Neural crest cell (in vitro differentiated cells): ENCODE measurements at regions not wholly inside any gene's neighbourhood (a gene's known extent, or its start where the extent isn't known, plus 50 kb on each side); places are given as distances from the start of the nearest gene placed in this dataset.

Experiments used
- DNase-seq: peaks from one replicate; pipeline ENCODE4 v3.0.0; 2021; ENCODE audit warnings: low read depth, mixed read lengths, low spot score
- H3K27ac Mint-ChIP-seq: one replicate; pipeline ENCODE4 v1.8.0; 2021; ENCODE audit warnings: mild to moderate bottlenecking, mixed read lengths; ENCODE audit not compliant: unreplicated experiment
- H3K27me3 Mint-ChIP-seq: 2 replicates; pipeline ENCODE4 v1.8.0; 2021; ENCODE audit warnings: low read depth, mild to moderate bottlenecking, mixed read lengths
- H3K36me3 Mint-ChIP-seq: 2 replicates; pipeline ENCODE4 v1.8.0; 2021; ENCODE audit warnings: low read depth, mild to moderate bottlenecking, mixed read lengths
- H3K4me1 Mint-ChIP-seq: 2 replicates; pipeline ENCODE4 v1.8.0; 2021; ENCODE audit warnings: mixed read lengths
- H3K4me3 Mint-ChIP-seq: one replicate; pipeline ENCODE4 v1.8.0; 2021; ENCODE audit warnings: mild to moderate bottlenecking, mixed read lengths
- H3K9me3 Mint-ChIP-seq: 2 replicates; pipeline ENCODE4 v1.8.0; 2021; ENCODE audit warnings: mixed read lengths
- TF ChIP-seq, protein P1 (sequence below): fragments of 200-600 bp; sonication (generic); conservative IDR thresholded peaks from 2 replicates; pipeline ENCODE4 v1.5.0; 2021; ENCODE audit warnings: antibody characterized with exemption, mild to moderate bottlenecking

DNA sequence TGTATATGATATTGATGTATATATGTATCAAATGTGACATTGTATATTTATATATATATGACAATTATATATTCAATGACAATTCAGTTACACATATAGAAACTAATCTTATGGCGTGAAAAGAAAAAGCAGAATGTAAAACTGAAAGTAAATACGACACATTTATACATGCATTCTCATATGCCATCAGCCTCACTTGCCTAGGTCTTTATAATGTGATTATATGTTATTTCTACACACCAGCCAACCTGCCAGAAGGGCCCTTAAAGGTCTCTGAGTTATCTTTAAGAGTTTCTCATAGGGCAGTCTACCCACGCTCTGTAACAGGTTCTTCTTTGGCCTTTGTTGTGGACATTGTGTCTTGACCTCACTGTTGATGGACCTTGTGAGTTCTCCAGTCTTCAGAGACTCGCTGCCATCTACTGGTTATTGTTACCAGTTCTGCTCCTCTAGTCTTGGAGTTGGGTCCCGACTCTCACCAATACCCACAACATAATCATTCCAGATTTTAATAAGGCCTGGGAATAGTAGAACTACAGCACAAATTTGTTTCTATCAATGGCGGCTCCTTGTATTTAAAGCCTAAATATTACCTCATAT, 371.5 kb upstream of the GOLIM4 start:
- no peak for DNase-seq
- TF ChIP-seq, protein P1, sequence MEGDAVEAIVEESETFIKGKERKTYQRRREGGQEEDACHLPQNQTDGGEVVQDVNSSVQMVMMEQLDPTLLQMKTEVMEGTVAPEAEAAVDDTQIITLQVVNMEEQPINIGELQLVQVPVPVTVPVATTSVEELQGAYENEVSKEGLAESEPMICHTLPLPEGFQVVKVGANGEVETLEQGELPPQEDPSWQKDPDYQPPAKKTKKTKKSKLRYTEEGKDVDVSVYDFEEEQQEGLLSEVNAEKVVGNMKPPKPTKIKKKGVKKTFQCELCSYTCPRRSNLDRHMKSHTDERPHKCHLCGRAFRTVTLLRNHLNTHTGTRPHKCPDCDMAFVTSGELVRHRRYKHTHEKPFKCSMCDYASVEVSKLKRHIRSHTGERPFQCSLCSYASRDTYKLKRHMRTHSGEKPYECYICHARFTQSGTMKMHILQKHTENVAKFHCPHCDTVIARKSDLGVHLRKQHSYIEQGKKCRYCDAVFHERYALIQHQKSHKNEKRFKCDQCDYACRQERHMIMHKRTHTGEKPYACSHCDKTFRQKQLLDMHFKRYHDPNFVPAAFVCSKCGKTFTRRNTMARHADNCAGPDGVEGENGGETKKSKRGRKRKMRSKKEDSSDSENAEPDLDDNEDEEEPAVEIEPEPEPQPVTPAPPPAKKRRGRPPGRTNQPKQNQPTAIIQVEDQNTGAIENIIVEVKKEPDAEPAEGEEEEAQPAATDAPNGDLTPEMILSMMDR, result peak; percentile 61
- H3K27ac Mint-ChIP-seq, result no peak overlapping the region
- H3K9me3 Mint-ChIP-seq, result peaks cover 9% of the 10 kb centered on the region
- no peak overlapping the region for H3K4me3 Mint-ChIP-seq
- no peaks in the 10 kb centered on the region for H3K27me3 Mint-ChIP-seq
- peaks cover 13% of the 10 kb centered on the region for H3K4me1 Mint-ChIP-seq
- peaks cover 15% of the 10 kb centered on the region for H3K36me3 Mint-ChIP-seq

DNA sequence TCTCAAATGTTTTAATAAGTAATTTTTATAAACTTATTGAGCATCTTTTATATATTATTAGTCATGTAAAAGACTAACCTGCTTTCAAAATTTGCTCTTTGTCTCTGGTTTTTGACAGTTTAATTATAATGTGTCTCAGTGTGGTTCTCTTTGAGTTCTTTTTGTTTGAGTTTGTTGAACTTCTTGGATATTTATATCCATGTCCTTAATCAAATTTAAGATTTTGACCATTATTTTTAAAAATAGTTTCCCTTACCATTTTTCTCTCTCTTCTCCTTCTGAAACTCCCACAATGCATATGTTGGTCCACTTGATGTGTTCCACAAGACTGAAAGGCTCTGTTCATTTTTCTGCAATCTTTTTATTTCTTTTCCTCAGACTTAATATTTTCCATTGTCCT, 366.1 kb upstream of the GOLIM4 start:
- Mint-ChIP-seq H3K36me3 (peaks cover 25% of the 10 kb centered on the region), H3K9me3 (peaks cover 15% of the 10 kb centered on the region), H3K4me1 (peaks cover 3% of the 10 kb centered on the region), H3K4me3 (no peak overlapping the region), H3K27me3 (no peaks in the 10 kb centered on the region), H3K27ac (no peak overlapping the region)
- TF ChIP-seq, protein P1, result no peak
- no peak for DNase-seq

DNA sequence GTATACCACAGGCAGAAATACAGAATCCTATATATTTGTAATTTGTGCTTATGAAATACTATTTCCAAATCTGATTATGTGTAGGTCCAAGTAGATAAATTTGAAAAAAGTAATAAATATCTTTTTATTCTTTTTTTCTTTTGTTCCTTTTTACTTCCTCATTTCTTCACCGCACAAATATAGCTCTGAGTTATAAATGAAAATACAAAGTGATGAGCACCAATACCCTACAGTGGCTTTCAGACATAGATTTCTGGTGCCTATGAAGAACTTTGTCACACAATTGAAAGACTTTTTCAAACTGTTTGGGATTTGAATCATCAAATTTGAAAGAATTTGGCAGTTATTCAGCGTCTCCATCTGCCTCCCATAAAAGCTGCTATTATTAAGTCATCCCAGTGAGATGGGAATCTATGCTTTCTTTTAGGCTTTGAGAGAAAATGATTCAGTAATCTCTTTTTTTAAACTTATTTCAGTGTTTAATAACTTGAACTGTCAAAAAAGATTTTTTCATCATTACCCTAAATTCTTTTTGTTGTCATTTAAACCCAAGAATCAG, 363.6 kb upstream of the GOLIM4 start:
- H3K27me3 Mint-ChIP-seq, result no peaks in the 10 kb centered on the region
- H3K36me3 Mint-ChIP-seq, result peaks cover 17% of the 10 kb centered on the region
- H3K9me3 Mint-ChIP-seq, result peaks cover 9% of the 10 kb centered on the region
- TF ChIP-seq, protein P1, result no peak
- no peak overlapping the region for H3K4me3 Mint-ChIP-seq
- peaks cover 3% of the 10 kb centered on the region for H3K4me1 Mint-ChIP-seq
- H3K27ac Mint-ChIP-seq, result no peak overlapping the region
- DNase-seq, result no peak

DNA sequence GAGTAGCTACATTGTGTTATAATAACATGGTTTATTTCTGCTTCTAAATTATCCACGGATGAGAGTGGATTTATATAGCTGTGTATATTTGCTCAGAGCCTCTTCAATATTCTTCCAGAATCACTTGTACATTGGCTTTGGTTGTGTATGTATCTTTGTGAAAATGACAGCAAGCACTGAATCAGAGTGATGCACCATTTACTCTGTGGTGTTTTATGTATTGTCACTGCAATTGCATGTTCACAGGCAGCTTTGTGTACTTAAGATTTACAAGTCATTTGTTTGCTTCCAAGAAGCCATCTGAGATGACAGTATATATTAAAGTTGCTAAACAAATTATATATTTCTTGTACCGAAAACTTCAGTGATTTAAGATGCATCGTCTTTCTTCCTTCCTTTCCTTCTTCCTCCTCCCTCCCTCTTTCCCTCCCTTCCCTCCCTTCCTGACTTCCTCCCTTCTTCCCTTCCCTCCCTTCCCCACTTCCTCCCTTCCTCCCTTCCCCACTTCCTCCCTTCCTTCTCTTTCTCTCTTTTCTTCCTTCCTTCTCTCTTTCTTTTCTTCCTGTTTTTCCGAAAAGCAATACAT, 362.3 kb upstream of the GOLIM4 start:
- Mint-ChIP-seq H3K27ac (no peak overlapping the region), H3K36me3 (peaks cover 11% of the 10 kb centered on the region), H3K4me1 (peaks cover 3% of the 10 kb centered on the region), H3K4me3 (no peak overlapping the region), H3K9me3 (peaks cover 7% of the 10 kb centered on the region), H3K27me3 (no peaks in the 10 kb centered on the region)
- DNase-seq, result no peak
- TF ChIP-seq, protein P1, result no peak

DNA sequence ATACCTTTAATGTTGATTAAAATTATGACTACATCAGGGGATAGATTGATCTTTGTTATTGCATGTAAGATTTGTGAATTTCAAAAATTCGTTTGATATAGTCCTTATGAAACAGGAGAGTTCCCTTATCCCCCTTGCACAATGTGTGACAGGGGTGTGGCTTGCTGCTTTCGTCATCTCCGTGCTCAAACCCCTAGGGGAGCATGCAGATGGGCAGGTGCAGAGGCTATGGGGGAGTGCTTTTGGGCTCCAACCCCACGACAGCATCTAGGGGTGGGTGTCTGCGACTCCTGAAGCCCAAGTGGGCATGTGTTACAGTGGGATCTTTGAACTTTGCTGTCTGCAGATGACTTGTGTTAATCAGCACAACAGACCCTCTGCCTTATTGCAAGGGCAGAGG, 360.1 kb upstream of the GOLIM4 start:
- H3K9me3 Mint-ChIP-seq, result no peaks in the 10 kb centered on the region
- H3K27me3 Mint-ChIP-seq, result no peaks in the 10 kb centered on the region
- no peak for DNase-seq
- no peak overlapping the region for H3K27ac Mint-ChIP-seq
- H3K36me3 Mint-ChIP-seq, result no peaks in the 10 kb centered on the region
- TF ChIP-seq, protein P1, result no peak
- H3K4me3 Mint-ChIP-seq, result no peak overlapping the region
- peaks cover 3% of the 10 kb centered on the region for H3K4me1 Mint-ChIP-seq
